HCT116 (cell line): ENCODE measurements at regions not wholly inside any gene's neighbourhood (a gene's known extent, or its start where the extent isn't known, plus 50 kb on each side); places are given as distances from the start of the nearest gene placed in this dataset.

Source experiments
- ATAC-seq: fragments of 200-7000 bp; cut with Tn5 transposase; 2 replicates; pipeline ENCODE4 v1.9.1; 2020; ENCODE audit warnings: mild to moderate bottlenecking, moderate library complexity
- BruUV-seq: library from RNA; stranded (reverse); fragments of 400-500 nt; replicated peaks from 2 replicates; lab custom pipeline; 2021; lab: Mats Ljungman, UMichigan
- CTCF ChIA-PET: fragments of 300-600 bp; sonication (Branson Sonifier 250); formaldehyde crosslinking; loops from one replicate; lab custom pipeline; 2021; ENCODE audit warnings: antibody characterized with exemption; lab: Charles Lee
- POLR2A ChIA-PET: fragments of 300-600, 350-600 bp; sonication (Branson Sonifier 250); formaldehyde crosslinking; loops from one replicate; lab custom pipeline; 2021; ENCODE audit warnings: antibody characterized with exemption; lab: Charles Lee
- RAD21 ChIA-PET, 2 experiments: fragments of 300-600 bp; sonication (Branson Sonifier 250); formaldehyde crosslinking; loops; one replicate each; lab custom pipeline; 2023; ENCODE audit warnings: low total read pairs in 2 of 2; ENCODE audit not compliant: uncharacterized antibody in 2 of 2, unreplicated experiment in 2 of 2, low non-redundant PET in 1 of 2; lab: Charles Lee
- DNase-seq: peaks from one replicate; pipeline ENCODE4 v3.0.0-alpha.2; 2010; ENCODE audit warnings: low read depth, low spot score
- H2AFZ ChIP-seq: fragments of 200-600 bp; shearing (Covaris generic), sonication (generic); 2 replicates; pipeline ENCODE4 v1.6.1; 2017; ENCODE audit warnings: low read depth, mixed run types, mixed read lengths, antibody characterized with exemption, low read length; ENCODE audit not compliant: poor library complexity, severe bottlenecking
- H3K27ac ChIP-seq: 2 replicates; pipeline ENCODE4 v1.5.1; 2012; ENCODE audit warnings: low read depth, low read length
- H3K27me3 ChIP-seq: fragments of 200-600 bp; sonication (generic); 2 replicates; pipeline ENCODE4 v1.6.1; 2016; ENCODE audit warnings: mixed run types, low read length, mixed read lengths; ENCODE audit not compliant: insufficient read depth
- H3K36me3 ChIP-seq, 2 experiments: fragments of 200-500 bp in 1 of 2; fragments of 200-600 bp in 1 of 2; sonication (Bioruptor generic) in 1 of 2; sonication (generic) in 1 of 2; 2 replicates each; pipeline versions ENCODE4 v1.5.1 to v1.6.1; 2014 to 2016; ENCODE audit warnings: low read length in 2 of 2, inconsistent platforms in 1 of 2, mixed read lengths in 1 of 2, mixed run types in 1 of 2; ENCODE audit not compliant: insufficient read depth in 2 of 2, control insufficient read depth in 1 of 2
- H3K4me1 ChIP-seq, 2 experiments: fragments of 200-600 bp in 1 of 2; sonication (generic) in 1 of 2; 2 replicates each; pipeline versions ENCODE4 v1.5.1 to v1.6.1; 2012 to 2017; ENCODE audit warnings: low read length in 2 of 2, inconsistent platforms in 1 of 2, mild to moderate bottlenecking in 1 of 2, mixed read lengths in 1 of 2, mixed run types in 1 of 2, moderate library complexity in 1 of 2; ENCODE audit not compliant: insufficient read depth in 2 of 2, control insufficient read depth in 1 of 2
- H3K4me2 ChIP-seq: fragments of 200-600 bp; sonication (generic); 2 replicates; pipeline ENCODE4 v1.6.1; 2017; ENCODE audit warnings: mixed run types, low read length, mixed read lengths
- H3K4me3 ChIP-seq, 2 experiments: fragments of 200-600 bp in 1 of 2; sonication (generic) in 1 of 2; replicated peaks in 1 of 2; 2 replicates each; pipeline ENCODE4 v1.5.1; 2011 to 2016; ENCODE audit warnings: low read length in 2 of 2, control low read depth in 1 of 2, low read depth in 1 of 2, mild to moderate bottlenecking in 1 of 2, mixed read lengths in 1 of 2, mixed run types in 1 of 2
- H3K79me2 ChIP-seq: fragments of 200-600 bp; sonication (generic); 2 replicates; pipeline ENCODE4 v1.6.1; 2017; ENCODE audit warnings: mild to moderate bottlenecking, mixed run types, low read length, moderate library complexity, mixed read lengths; ENCODE audit not compliant: insufficient read depth
- H3K9ac ChIP-seq: fragments of 200-600 bp; sonication (generic); 2 replicates; pipeline ENCODE4 v1.6.1; 2016; ENCODE audit warnings: low read length, mixed read lengths
- H3K9me2 ChIP-seq: fragments of 200-600 bp; sonication (generic), shearing (Covaris generic); 2 replicates; pipeline ENCODE4 v1.6.1; 2017; ENCODE audit warnings: mixed run types, mild to moderate bottlenecking, moderate library complexity; ENCODE audit not compliant: insufficient read depth
- H3K9me3 ChIP-seq, 2 experiments: fragments of 200-500 bp in 1 of 2; fragments of 200-600 bp in 1 of 2; sonication (Bioruptor generic) in 1 of 2; sonication (generic) in 1 of 2; 2 replicates each; pipeline ENCODE4 v1.6.1; 2014 to 2017; ENCODE audit warnings: low read length in 2 of 2, mixed read lengths in 2 of 2, inconsistent platforms in 1 of 2, low read depth in 1 of 2, mild to moderate bottlenecking in 1 of 2, mixed run types in 1 of 2, moderate library complexity in 1 of 2; ENCODE audit not compliant: control insufficient read depth in 1 of 2, insufficient read depth in 1 of 2
- H4K20me1 ChIP-seq: fragments of 200-600 bp; sonication (generic), shearing (Covaris generic); 2 replicates; pipeline ENCODE4 v1.6.1; 2017; ENCODE audit warnings: mixed run types, mild to moderate bottlenecking, moderate library complexity; ENCODE audit not compliant: insufficient read depth
- CBX3 ChIP-seq: IDR thresholded peaks from 2 replicates; pipeline ENCODE4 v1.6.1; 2012; ENCODE audit warnings: low read depth
- EGR1 ChIP-seq: IDR thresholded peaks from 2 replicates; pipeline ENCODE4 v1.6.1; 2012; ENCODE audit warnings: low read depth
- EZH2 ChIP-seq: fragments of 200-600 bp; sonication (generic); IDR thresholded peaks from 2 replicates; pipeline ENCODE4 v1.6.1; 2017; ENCODE audit warnings: antibody characterized with exemption, mixed run types
- EZH2phosphoT487 ChIP-seq: fragments of 200-600 bp; IDR thresholded peaks from 2 replicates; pipeline ENCODE4 v1.6.1; 2018; ENCODE audit warnings: antibody characterized with exemption, borderline replicate concordance
- FOSL1 ChIP-seq: IDR thresholded peaks from 2 replicates; pipeline ENCODE4 v1.6.1; 2012; ENCODE audit warnings: low read depth
- JUND ChIP-seq: IDR thresholded peaks from 2 replicates; pipeline ENCODE4 v1.6.1; 2012
- POLR2A ChIP-seq: IDR thresholded peaks from 2 replicates; pipeline ENCODE4 v1.7.0; 2011; ENCODE audit warnings: borderline replicate concordance; ENCODE audit not compliant: insufficient read depth, insufficient read length; ENCODE audit errors: extremely low read depth
- POLR2AphosphoS5 ChIP-seq: IDR thresholded peaks from 2 replicates; pipeline ENCODE4 v1.6.1; 2011; ENCODE audit warnings: mild to moderate bottlenecking, low read depth, low read length, moderate library complexity
- SRF ChIP-seq: IDR thresholded peaks from 2 replicates; pipeline ENCODE4 v1.6.1; 2012; ENCODE audit warnings: low read depth
- TCF7L2 ChIP-seq: IDR thresholded peaks from 2 replicates; pipeline ENCODE4 v1.7.0; 2011; ENCODE audit warnings: borderline replicate concordance, inconsistent platforms; ENCODE audit not compliant: insufficient read depth, insufficient read length; ENCODE audit errors: extremely low read depth
- YY1 ChIP-seq: IDR thresholded peaks from 2 replicates; pipeline ENCODE4 v1.6.1; 2011; ENCODE audit warnings: low read length, low read depth, moderate library complexity, mild to moderate bottlenecking; ENCODE audit not compliant: insufficient replicate concordance; ENCODE audit errors: extremely low read depth
- ZNF274 ChIP-seq: fragments of 200-500 bp; sonication (Bioruptor generic); IDR thresholded peaks from 2 replicates; pipeline ENCODE4 v1.6.1; 2014; ENCODE audit warnings: mild to moderate bottlenecking, low read depth, low read length, inconsistent platforms
- intact Hi-C: fragments of 100-400 bp; cut with micrococcal nuclease; formaldehyde crosslinking; loops from 2 replicates; pipeline ENCODE4 v1.10.0; 2022
- TF ChIP-seq, protein P1 (sequence below): IDR thresholded peaks from 2 replicates; pipeline ENCODE4 v1.6.1; 2012
- TF ChIP-seq, protein P2 (sequence below): IDR thresholded peaks from 2 replicates; pipeline ENCODE4 v1.6.1; 2012; ENCODE audit warnings: low read depth
- TF ChIP-seq, protein P3 (sequence below), 3 experiments: fragments of 200-600 bp in 1 of 3; sonication (generic) in 1 of 3; IDR thresholded peaks in 2 of 3; conservative IDR thresholded peaks in 1 of 3; 2 replicates each; pipeline ENCODE4 v1.5.1; 2012 to 2017; ENCODE audit warnings: low read depth in 2 of 3, low read length in 2 of 3, antibody characterized with exemption in 1 of 3, borderline replicate concordance in 1 of 3, control low read depth in 1 of 3, mild to moderate bottlenecking in 1 of 3, mixed read lengths in 1 of 3, mixed run types in 1 of 3, moderate library complexity in 1 of 3; ENCODE audit not compliant: insufficient read depth in 1 of 3

DNA sequence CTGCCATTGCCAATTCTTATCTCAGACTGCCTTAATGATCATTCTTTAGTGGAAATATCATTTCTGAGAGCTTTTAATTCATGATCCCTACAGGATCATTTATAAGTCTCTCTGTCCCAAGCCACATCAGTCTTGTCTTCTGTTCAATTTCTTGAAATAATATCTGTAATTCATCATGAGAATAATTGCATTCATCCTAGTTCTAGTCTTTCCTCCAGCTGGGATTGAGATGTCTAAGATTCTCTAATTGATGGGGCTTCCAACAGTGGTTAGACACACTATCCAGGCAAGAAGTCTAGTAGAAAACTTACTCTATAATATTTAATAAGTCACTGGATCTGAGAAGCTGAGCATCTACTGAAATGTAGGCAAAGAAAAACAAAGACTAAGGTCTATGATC lies 854.7 kb upstream of the ADGRL3 start:
- H3K27ac ChIP-seq = no peak overlapping the region
- H4K20me1 ChIP-seq = no peaks in the 10 kb centered on the region
- DNase-seq = no peak
- no TSS peak for BruUV-seq
- TF ChIP-seq ZNF274 (no peak), EGR1 (no peak), EZH2phosphoT487 (no peak), JUND (no peak), YY1 (no peak), SRF (no peak), POLR2A (no peak), POLR2AphosphoS5 (no peak), CBX3 (no peak), EZH2 (no peak), TCF7L2 (no peak), FOSL1 (no peak)
- TF ChIP-seq, protein P1, sequence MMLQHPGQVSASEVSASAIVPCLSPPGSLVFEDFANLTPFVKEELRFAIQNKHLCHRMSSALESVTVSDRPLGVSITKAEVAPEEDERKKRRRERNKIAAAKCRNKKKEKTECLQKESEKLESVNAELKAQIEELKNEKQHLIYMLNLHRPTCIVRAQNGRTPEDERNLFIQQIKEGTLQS = no peak
- TF ChIP-seq, protein P2, sequence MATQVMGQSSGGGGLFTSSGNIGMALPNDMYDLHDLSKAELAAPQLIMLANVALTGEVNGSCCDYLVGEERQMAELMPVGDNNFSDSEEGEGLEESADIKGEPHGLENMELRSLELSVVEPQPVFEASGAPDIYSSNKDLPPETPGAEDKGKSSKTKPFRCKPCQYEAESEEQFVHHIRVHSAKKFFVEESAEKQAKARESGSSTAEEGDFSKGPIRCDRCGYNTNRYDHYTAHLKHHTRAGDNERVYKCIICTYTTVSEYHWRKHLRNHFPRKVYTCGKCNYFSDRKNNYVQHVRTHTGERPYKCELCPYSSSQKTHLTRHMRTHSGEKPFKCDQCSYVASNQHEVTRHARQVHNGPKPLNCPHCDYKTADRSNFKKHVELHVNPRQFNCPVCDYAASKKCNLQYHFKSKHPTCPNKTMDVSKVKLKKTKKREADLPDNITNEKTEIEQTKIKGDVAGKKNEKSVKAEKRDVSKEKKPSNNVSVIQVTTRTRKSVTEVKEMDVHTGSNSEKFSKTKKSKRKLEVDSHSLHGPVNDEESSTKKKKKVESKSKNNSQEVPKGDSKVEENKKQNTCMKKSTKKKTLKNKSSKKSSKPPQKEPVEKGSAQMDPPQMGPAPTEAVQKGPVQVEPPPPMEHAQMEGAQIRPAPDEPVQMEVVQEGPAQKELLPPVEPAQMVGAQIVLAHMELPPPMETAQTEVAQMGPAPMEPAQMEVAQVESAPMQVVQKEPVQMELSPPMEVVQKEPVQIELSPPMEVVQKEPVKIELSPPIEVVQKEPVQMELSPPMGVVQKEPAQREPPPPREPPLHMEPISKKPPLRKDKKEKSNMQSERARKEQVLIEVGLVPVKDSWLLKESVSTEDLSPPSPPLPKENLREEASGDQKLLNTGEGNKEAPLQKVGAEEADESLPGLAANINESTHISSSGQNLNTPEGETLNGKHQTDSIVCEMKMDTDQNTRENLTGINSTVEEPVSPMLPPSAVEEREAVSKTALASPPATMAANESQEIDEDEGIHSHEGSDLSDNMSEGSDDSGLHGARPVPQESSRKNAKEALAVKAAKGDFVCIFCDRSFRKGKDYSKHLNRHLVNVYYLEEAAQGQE = no peak
- TF ChIP-seq, protein P3, sequence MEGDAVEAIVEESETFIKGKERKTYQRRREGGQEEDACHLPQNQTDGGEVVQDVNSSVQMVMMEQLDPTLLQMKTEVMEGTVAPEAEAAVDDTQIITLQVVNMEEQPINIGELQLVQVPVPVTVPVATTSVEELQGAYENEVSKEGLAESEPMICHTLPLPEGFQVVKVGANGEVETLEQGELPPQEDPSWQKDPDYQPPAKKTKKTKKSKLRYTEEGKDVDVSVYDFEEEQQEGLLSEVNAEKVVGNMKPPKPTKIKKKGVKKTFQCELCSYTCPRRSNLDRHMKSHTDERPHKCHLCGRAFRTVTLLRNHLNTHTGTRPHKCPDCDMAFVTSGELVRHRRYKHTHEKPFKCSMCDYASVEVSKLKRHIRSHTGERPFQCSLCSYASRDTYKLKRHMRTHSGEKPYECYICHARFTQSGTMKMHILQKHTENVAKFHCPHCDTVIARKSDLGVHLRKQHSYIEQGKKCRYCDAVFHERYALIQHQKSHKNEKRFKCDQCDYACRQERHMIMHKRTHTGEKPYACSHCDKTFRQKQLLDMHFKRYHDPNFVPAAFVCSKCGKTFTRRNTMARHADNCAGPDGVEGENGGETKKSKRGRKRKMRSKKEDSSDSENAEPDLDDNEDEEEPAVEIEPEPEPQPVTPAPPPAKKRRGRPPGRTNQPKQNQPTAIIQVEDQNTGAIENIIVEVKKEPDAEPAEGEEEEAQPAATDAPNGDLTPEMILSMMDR (IDR thresholded peaks at IDR 0.05 in 2 of 3, conservative IDR thresholded peaks at IDR 0.05 in 1 of 3; ENCODE audit: borderline replicate concordance in 1 of 3, insufficient read depth in 1 of 3, low read depth in 2 of 3, low read length in 2 of 3) = no peak
- intact Hi-C loops = no loop called here
- no peaks in the 10 kb centered on the region for H3K9me2 ChIP-seq
- ChIA-PET POLR2A (no interaction called here), CTCF (no interaction called here), RAD21 (no interaction called here)
- H3K9me3 ChIP-seq = peaks cover 9 to 17% of the 10 kb centered on the region in 2 experiments; a peak in 3 of 4 replicates
- H3K36me3 ChIP-seq = no peaks in the 10 kb centered on the region
- H3K4me2 ChIP-seq = no peak overlapping the region
- H3K27me3 ChIP-seq = no peaks in the 10 kb centered on the region
- H3K79me2 ChIP-seq = no peaks in the 10 kb centered on the region
- no peaks in the 10 kb centered on the region for H3K4me1 ChIP-seq
- no peak overlapping the region for H2AFZ ChIP-seq
- no peak overlapping the region for H3K4me3 ChIP-seq
- no peak for ATAC-seq
- no peak overlapping the region for H3K9ac ChIP-seq
